Esophagus squamous epithelium (tissue), 5 donors: ENCODE measurements at regions not wholly inside any gene's neighbourhood (a gene's known extent, or its start where the extent isn't known, plus 50 kb on each side); places are given as distances from the start of the nearest gene placed in this dataset.

Source experiments
- DNase-seq: peaks from one replicate; lab custom pipeline; 2025; lab: John Stamatoyannopoulos, UW
- H3K27ac ChIP-seq, 4 donors: fragments of 200-600 bp; sonication (generic); one replicate each; pipeline ENCODE4 v1.5.1; 2016 to 2019; ENCODE audit warnings: mild to moderate bottlenecking in 1 of 4
- H3K27me3 ChIP-seq, 4 donors: fragments of 200-600 bp; sonication (generic); 1 replicate in 3 of 4; 2 replicates in 1 of 4; pipeline versions ENCODE4 v1.5.1 to v1.6.0; 2017 to 2021; ENCODE audit warnings: antibody characterized with exemption in 1 of 4
- H3K36me3 ChIP-seq, 3 donors: fragments of 200-600 bp; sonication (generic); one replicate each; pipeline ENCODE4 v1.5.1; 2016 to 2019
- H3K4me1 ChIP-seq, 3 donors: fragments of 200-600 bp; sonication (generic); one replicate each; pipeline ENCODE4 v1.5.1; 2017 to 2019
- H3K4me3 ChIP-seq, 4 donors: fragments of 200-600 bp; sonication (generic); 1 replicate in 3 of 4; 2 replicates in 1 of 4; pipeline ENCODE4 v1.5.1; 2016 to 2019; ENCODE audit warnings: mild to moderate bottlenecking in 2 of 4, moderate library complexity in 1 of 4
- H3K9me3 ChIP-seq, 3 donors: fragments of 200-600 bp; sonication (generic); one replicate each; pipeline ENCODE4 v1.5.1; 2016 to 2019
- POLR2A ChIP-seq, 4 donors: fragments of 450-650 bp; IDR thresholded peaks; one replicate each; pipeline ENCODE4 v1.6.1; 2017; ENCODE audit warnings: antibody characterized with exemption in 4 of 4, mild to moderate bottlenecking in 4 of 4, moderate library complexity in 3 of 4
- WGBS, 2 donors: methylation state at CpG; one replicate each; pipeline ENCODE4 v1.1.5; 2018; 5-methylcytosine and 5-hydroxymethylcytosine counted together
- intact Hi-C: fragments of 100-400 bp; cut with DNase I; formaldehyde crosslinking; loops from one replicate; pipeline ENCODE4 v1.15.0; 2022
- TF ChIP-seq, protein P1 (sequence below), 6 experiments: fragments of 450-650 bp in 4 of 6; fragments of 200-600 bp in 2 of 6; sonication (generic) in 2 of 6; IDR thresholded peaks; one replicate each; pipeline ENCODE4 v1.5.1; 2016 to 2019; ENCODE audit warnings: antibody characterized with exemption in 6 of 6, mild to moderate bottlenecking in 4 of 6, moderate library complexity in 4 of 6
- donor health status: DM: yes; HTN: yes; CAD: no.

GRCh38 chr12:41869432-41869831 lies 275.2 kb downstream of the GXYLT1 start:
- no peak overlapping the region for H3K4me3 ChIP-seq
- peaks cover 0 to 8% (median 0%) of the 10 kb centered on the region in 3 donors for H3K9me3 ChIP-seq
- intact Hi-C loops = no loop called here
- WGBS, 2 donors = 25 to 57% methylated on average over 2 of the region's 2 CpGs
- DNase-seq = no peak
- H3K4me1 ChIP-seq = no peaks in the 10 kb centered on the region
- TF ChIP-seq POLR2A (IDR thresholded peaks at IDR 0.05) = no peak
- TF ChIP-seq, protein P1, sequence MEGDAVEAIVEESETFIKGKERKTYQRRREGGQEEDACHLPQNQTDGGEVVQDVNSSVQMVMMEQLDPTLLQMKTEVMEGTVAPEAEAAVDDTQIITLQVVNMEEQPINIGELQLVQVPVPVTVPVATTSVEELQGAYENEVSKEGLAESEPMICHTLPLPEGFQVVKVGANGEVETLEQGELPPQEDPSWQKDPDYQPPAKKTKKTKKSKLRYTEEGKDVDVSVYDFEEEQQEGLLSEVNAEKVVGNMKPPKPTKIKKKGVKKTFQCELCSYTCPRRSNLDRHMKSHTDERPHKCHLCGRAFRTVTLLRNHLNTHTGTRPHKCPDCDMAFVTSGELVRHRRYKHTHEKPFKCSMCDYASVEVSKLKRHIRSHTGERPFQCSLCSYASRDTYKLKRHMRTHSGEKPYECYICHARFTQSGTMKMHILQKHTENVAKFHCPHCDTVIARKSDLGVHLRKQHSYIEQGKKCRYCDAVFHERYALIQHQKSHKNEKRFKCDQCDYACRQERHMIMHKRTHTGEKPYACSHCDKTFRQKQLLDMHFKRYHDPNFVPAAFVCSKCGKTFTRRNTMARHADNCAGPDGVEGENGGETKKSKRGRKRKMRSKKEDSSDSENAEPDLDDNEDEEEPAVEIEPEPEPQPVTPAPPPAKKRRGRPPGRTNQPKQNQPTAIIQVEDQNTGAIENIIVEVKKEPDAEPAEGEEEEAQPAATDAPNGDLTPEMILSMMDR (IDR thresholded peaks at IDR 0.05) = no peak
- H3K27ac ChIP-seq = no peak overlapping the region
- H3K36me3 ChIP-seq = no peaks in the 10 kb centered on the region
- no peaks in the 10 kb centered on the region for H3K27me3 ChIP-seq

DNA sequence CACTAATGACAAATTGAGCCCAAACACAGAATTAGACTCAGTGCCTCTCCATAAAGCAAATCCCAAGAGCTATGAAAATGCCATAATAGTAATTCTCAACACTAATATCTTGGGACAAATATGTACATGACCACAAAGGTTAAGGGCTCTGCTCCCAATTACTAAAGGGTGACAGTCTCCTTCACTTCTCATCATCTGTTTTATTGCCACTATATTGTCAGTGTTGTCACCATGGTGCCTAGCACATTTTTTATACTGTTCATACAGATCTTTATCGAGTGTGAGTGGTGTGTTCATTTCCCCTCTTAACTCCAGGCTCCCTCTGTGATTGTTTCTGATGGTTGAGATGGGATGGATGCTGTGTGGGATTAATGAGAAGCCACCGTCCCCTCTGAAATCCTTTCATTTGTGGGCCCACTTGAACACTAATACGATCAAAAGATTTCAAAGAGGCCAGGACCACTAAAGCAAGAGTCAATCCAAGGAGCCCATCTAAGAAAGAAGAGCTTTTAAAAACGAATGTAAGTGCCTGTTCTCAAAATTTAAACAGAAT lies 277.7 kb downstream of the GXYLT1 start:
- Histone ChIP-seq H3K27me3 (no peaks in the 10 kb centered on the region), H3K4me1 (no peaks in the 10 kb centered on the region), H3K27ac (no peak overlapping the region), H3K36me3 (no peaks in the 10 kb centered on the region), H3K4me3 (no peak overlapping the region), H3K9me3 (peaks cover 0 to 10% (median 0%) of the 10 kb centered on the region in 3 donors)
- intact Hi-C loops = no loop called here
- TF ChIP-seq, protein P1 (IDR thresholded peaks at IDR 0.05) = no peak
- TF ChIP-seq POLR2A (IDR thresholded peaks at IDR 0.05) = no peak
- 64 to 75% methylated on average over 4 of the region's 4 CpGs for WGBS, 2 donors
- no peak for DNase-seq

- intact Hi-C loops = no loop called here
- no peak for DNase-seq
- 62 to 73% methylated on average over 3 of the region's 3 CpGs for WGBS, 2 donors
Measured at GRCh38 chr12:41856228-41856627, 288.4 kb downstream of the GXYLT1 start.

GRCh38 chr12:41850046-41850445 lies 294.6 kb downstream of the GXYLT1 start:
- WGBS, 2 donors = 49 to 53% methylated on average over 3 of the region's 3 CpGs
- Histone ChIP-seq H3K9me3 (no peaks in the 10 kb centered on the region), H3K4me3 (no peak overlapping the region), H3K4me1 (no peaks in the 10 kb centered on the region), H3K27me3 (no peaks in the 10 kb centered on the region), H3K27ac (no peak overlapping the region), H3K36me3 (no peaks in the 10 kb centered on the region)
- TF ChIP-seq, protein P1 (IDR thresholded peaks at IDR 0.05) = no peak
- no peak for TF ChIP-seq POLR2A (IDR thresholded peaks at IDR 0.05)
- no peak for DNase-seq
- intact Hi-C loops = no loop called here

More at GRCh38 chr12:41856228-41856627, 288.4 kb downstream of the GXYLT1 start:
- TF ChIP-seq, protein P1 (IDR thresholded peaks at IDR 0.05) = no peak
- no peak for TF ChIP-seq POLR2A (IDR thresholded peaks at IDR 0.05)
- Histone ChIP-seq H3K4me3 (no peak overlapping the region), H3K4me1 (no peaks in the 10 kb centered on the region), H3K27me3 (no peaks in the 10 kb centered on the region), H3K36me3 (no peaks in the 10 kb centered on the region), H3K27ac (no peak overlapping the region), H3K9me3 (no peaks in the 10 kb centered on the region)

DNA sequence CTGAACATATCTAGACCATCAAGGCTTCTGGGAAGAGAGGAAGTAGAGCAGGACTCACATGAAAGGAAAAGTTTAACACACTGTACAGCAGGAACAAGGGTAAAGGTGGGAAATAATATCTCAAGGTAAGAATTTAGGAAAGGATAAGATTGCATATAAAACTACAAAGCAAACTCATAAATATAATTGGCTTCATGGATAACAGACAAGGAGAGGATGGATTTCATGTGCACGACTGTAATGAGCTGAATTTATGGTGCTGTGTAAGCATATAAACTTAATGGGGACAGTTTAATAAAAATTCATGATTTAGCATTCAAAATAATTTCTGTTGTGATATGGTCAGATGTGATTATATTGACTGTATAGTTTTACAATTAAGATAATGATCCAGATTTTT lies 298.0 kb downstream of the GXYLT1 start:
- no peaks in the 10 kb centered on the region for H3K4me1 ChIP-seq
- TF ChIP-seq, protein P1 (IDR thresholded peaks at IDR 0.05) = no peak
- TF ChIP-seq POLR2A (IDR thresholded peaks at IDR 0.05) = no peak
- no peak for DNase-seq
- 60 to 68% methylated on average over 1 of the region's 1 CpG for WGBS, 2 donors
- no peaks in the 10 kb centered on the region for H3K9me3 ChIP-seq
- no peak overlapping the region for H3K27ac ChIP-seq
- intact Hi-C loops = no loop called here
- H3K27me3 ChIP-seq = no peaks in the 10 kb centered on the region
- H3K36me3 ChIP-seq = no peaks in the 10 kb centered on the region
- H3K4me3 ChIP-seq = no peak overlapping the region
